SU-DHL-6 (cell line): ENCODE measurements at regions not wholly inside any gene's neighbourhood (a gene's known extent, or its start where the extent isn't known, plus 50 kb on each side); places are given as distances from the start of the nearest gene placed in this dataset.

Experiments
- H2AFZ ChIP-seq: fragments of 200-600 bp; sonication (generic); 2 replicates; pipeline ENCODE4 v1.6.1; 2014; ENCODE audit warnings: low read depth, mild to moderate bottlenecking, moderate library complexity, mixed read lengths, antibody characterized with exemption, low read length; ENCODE audit not compliant: severe bottlenecking
- H3F3A ChIP-seq: fragments of 200-600 bp; shearing (Covaris generic); 2 replicates; pipeline ENCODE4 v1.6.0; 2016; ENCODE audit warnings: antibody characterized with exemption, mild to moderate bottlenecking; ENCODE audit not compliant: insufficient read depth
- H3K27ac ChIP-seq: fragments of 200-600 bp; sonication (generic); 2 replicates; pipeline ENCODE4 v1.5.1; 2016; ENCODE audit warnings: low read depth, mild to moderate bottlenecking, low read length, moderate library complexity, mixed read lengths
- H3K27me3 ChIP-seq: fragments of 200-600 bp; sonication (generic), shearing (Covaris generic); 2 replicates; pipeline ENCODE4 v1.6.0; 2014; ENCODE audit warnings: mild to moderate bottlenecking, low read length
- H3K36me3 ChIP-seq: fragments of 200-600 bp; sonication (generic); 2 replicates; pipeline ENCODE4 v1.6.1; 2014; ENCODE audit warnings: mild to moderate bottlenecking, low read length, mixed read lengths
- H3K4me2 ChIP-seq: fragments of 300-600, 200-600 bp; shearing (Covaris generic), sonication (generic); 2 replicates; pipeline ENCODE4 v1.6.0; 2014; ENCODE audit warnings: low read length, low read depth, mild to moderate bottlenecking; ENCODE audit not compliant: poor library complexity, severe bottlenecking
- H3K4me3 ChIP-seq: fragments of 200-600 bp; sonication (generic); 2 replicates; pipeline ENCODE4 v1.5.1; 2014; ENCODE audit warnings: antibody characterized with exemption, low read length, mild to moderate bottlenecking, mixed read lengths; ENCODE audit not compliant: insufficient read depth, poor library complexity, severe bottlenecking
- H3K79me2 ChIP-seq: fragments of 200-600 bp; sonication (generic); 2 replicates; pipeline ENCODE4 v1.6.1; 2014; ENCODE audit warnings: mild to moderate bottlenecking, low read length, moderate library complexity; ENCODE audit not compliant: insufficient read depth
- H3K9ac ChIP-seq: fragments of 200-600 bp; sonication (generic); 2 replicates; pipeline ENCODE4 v1.7.0; 2014; ENCODE audit warnings: mild to moderate bottlenecking, low read length
- H3K9me2 ChIP-seq: fragments of 200-600 bp; sonication (generic); replicated peaks from 2 replicates; pipeline ENCODE4 v1.6.1; 2014; ENCODE audit warnings: low read length; ENCODE audit not compliant: insufficient read depth
- H3K9me3 ChIP-seq: fragments of 200-600 bp; sonication (generic); 2 replicates; pipeline ENCODE4 v1.6.1; 2014; ENCODE audit warnings: low read length, mixed read lengths; ENCODE audit not compliant: insufficient read depth
- H4K20me1 ChIP-seq: fragments of 200-600 bp; sonication (generic); 2 replicates; pipeline ENCODE4 v1.6.1; 2014; ENCODE audit warnings: low read depth, mild to moderate bottlenecking, antibody characterized with exemption, low read length, moderate library complexity, mixed read lengths
- CTCF ChIP-seq: fragments of 200-600 bp; sonication (generic); IDR thresholded peaks from one replicate; pipeline ENCODE4 v1.5.1; 2017; ENCODE audit warnings: antibody characterized with exemption, mild to moderate bottlenecking, low read length, moderate library complexity; ENCODE audit not compliant: insufficient read depth, poor library complexity, severe bottlenecking
- EZH2phosphoT487 ChIP-seq: fragments of 200-600 bp; sonication (generic), shearing (Covaris generic); conservative IDR thresholded peaks from 2 replicates; pipeline ENCODE4 v1.6.1; 2018; ENCODE audit warnings: mild to moderate bottlenecking, antibody characterized with exemption, low read length, moderate library complexity, mixed read lengths

- Histone ChIP-seq H3K27ac (no peak overlapping the region), H3K27me3 (0 out of 2 replicates have a peak, but pooled peaks cover 2% of the 10 kb centered on the region), H3K36me3 (no peaks in the 10 kb centered on the region)
Observed at GRCh38 chr7:24133691-24134090, 150.3 kb upstream of the NPY start.

GRCh38 chr7:24134535-24134934, 149.5 kb upstream of the NPY start:
- Histone ChIP-seq H3K27me3 (0 out of 2 replicates have a peak, but pooled peaks cover 2% of the 10 kb centered on the region), H2AFZ (no peak overlapping the region), H3F3A (no peaks in the 10 kb centered on the region), H3K9me2 (no peaks in the 10 kb centered on the region), H3K4me2 (no peak overlapping the region), H3K27ac (no peak overlapping the region), H3K9ac (no peak overlapping the region), H3K79me2 (no peaks in the 10 kb centered on the region), H3K36me3 (no peaks in the 10 kb centered on the region), H3K4me3 (no peak overlapping the region), H4K20me1 (no peaks in the 10 kb centered on the region), H3K9me3 (no peaks in the 10 kb centered on the region)
- TF ChIP-seq CTCF (no peak), EZH2phosphoT487 (no peak)

More at GRCh38 chr7:24133691-24134090, 150.3 kb upstream of the NPY start:
- no peak overlapping the region for H2AFZ ChIP-seq
- H3K9me2 ChIP-seq: no peaks in the 10 kb centered on the region
- H3K9me3 ChIP-seq: no peaks in the 10 kb centered on the region
- no peak overlapping the region for H3K9ac ChIP-seq
- no peak for TF ChIP-seq CTCF
- no peak for TF ChIP-seq EZH2phosphoT487
- no peak overlapping the region for H3K4me3 ChIP-seq
- H3F3A ChIP-seq: no peaks in the 10 kb centered on the region
- no peaks in the 10 kb centered on the region for H4K20me1 ChIP-seq
- no peaks in the 10 kb centered on the region for H3K79me2 ChIP-seq
- no peak overlapping the region for H3K4me2 ChIP-seq

- Histone ChIP-seq H3K9ac (no peak overlapping the region), H3K4me3 (no peak overlapping the region), H3K27me3 (0 out of 2 replicates have a peak, but pooled peaks cover 2% of the 10 kb centered on the region), H3K4me2 (no peak overlapping the region), H3K36me3 (no peaks in the 10 kb centered on the region), H2AFZ (no peak overlapping the region), H3F3A (no peaks in the 10 kb centered on the region), H3K27ac (no peak overlapping the region), H3K9me3 (no peaks in the 10 kb centered on the region), H3K79me2 (no peaks in the 10 kb centered on the region), H3K9me2 (no peaks in the 10 kb centered on the region), H4K20me1 (no peaks in the 10 kb centered on the region)
- TF ChIP-seq EZH2phosphoT487 (no peak), CTCF (no peak)
Observed at GRCh38 chr7:24135003-24135817, 148.8 kb upstream of the NPY start.
